BLaER1 (cell line): ENCODE measurements at regions not wholly inside any gene's neighbourhood (a gene's known extent, or its start where the extent isn't known, plus 50 kb on each side); places are given as distances from the start of the nearest gene placed in this dataset.

Source experiments
- H3K27ac ChIP-seq: shearing (Covaris generic); formaldehyde crosslinking; 2 replicates; pipeline ENCODE4 v1.8.1; 2022
- H3K27me3 ChIP-seq: shearing (Covaris generic); formaldehyde crosslinking; 2 replicates; pipeline ENCODE4 v1.8.1; 2022
- H3K36me3 ChIP-seq: shearing (Covaris generic); formaldehyde crosslinking; 2 replicates; pipeline ENCODE4 v1.8.1; 2022
- H3K4me1 ChIP-seq: shearing (Covaris generic); formaldehyde crosslinking; 2 replicates; pipeline ENCODE4 v1.8.1; 2022
- H3K4me2 ChIP-seq: shearing (Covaris generic); formaldehyde crosslinking; 2 replicates; pipeline ENCODE4 v1.8.1; 2022
- H3K4me3 ChIP-seq: shearing (Covaris generic); formaldehyde crosslinking; 2 replicates; pipeline ENCODE4 v1.8.1; 2022
- H3K9ac ChIP-seq: shearing (Covaris generic); formaldehyde crosslinking; 2 replicates; pipeline ENCODE4 v1.8.1; 2022
- H3K9me3 ChIP-seq: shearing (Covaris generic); formaldehyde crosslinking; 2 replicates; pipeline ENCODE4 v1.8.1; 2022
- H4K20me1 ChIP-seq: shearing (Covaris generic); formaldehyde crosslinking; 2 replicates; pipeline ENCODE4 v1.8.1; 2022
- Cebpa-rat ChIP-seq: shearing (Covaris generic); IDR thresholded peaks from 2 replicates; pipeline ENCODE4 v1.8.1; 2022

DNA sequence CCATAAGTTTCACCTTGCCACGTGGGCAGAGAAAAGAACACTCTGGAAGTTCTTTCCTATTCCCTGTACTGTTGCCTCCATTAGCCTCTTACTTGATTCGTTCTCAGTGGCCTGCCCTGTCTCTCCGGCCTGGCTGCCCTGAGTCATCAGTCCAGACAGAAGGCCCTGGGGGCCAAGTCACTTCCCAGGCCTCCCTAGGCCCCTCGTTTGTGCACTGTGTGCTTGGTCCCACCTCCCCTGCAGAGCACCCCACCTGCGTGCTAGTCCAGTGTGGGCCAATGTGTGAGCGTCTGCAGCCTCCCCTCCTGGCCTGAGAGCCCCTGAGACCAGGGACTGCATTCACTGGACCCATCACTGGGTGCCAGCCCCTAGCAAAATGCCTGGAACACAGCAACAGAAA lies 191.2 kb upstream of the RREB1 start:
- Histone ChIP-seq H3K36me3 (no peaks in the 10 kb centered on the region), H3K27ac (no peak overlapping the region), H3K27me3 (no peaks in the 10 kb centered on the region), H4K20me1 (no peaks in the 10 kb centered on the region), H3K9me3 (no peaks in the 10 kb centered on the region), H3K4me3 (no peak overlapping the region), H3K4me2 (no peak overlapping the region), H3K4me1 (peaks cover 32% of the 10 kb centered on the region), H3K9ac (no peak overlapping the region)
- no peak for TF ChIP-seq Cebpa-rat

- Histone ChIP-seq H3K4me2 (no peak overlapping the region), H3K4me3 (no peak overlapping the region), H3K36me3 (no peaks in the 10 kb centered on the region), H3K27me3 (no peaks in the 10 kb centered on the region), H3K27ac (no peak overlapping the region), H3K9ac (no peak overlapping the region), H3K4me1 (peaks cover 22% of the 10 kb centered on the region), H3K9me3 (peaks cover 5% of the 10 kb centered on the region; the same call in 1 of the 2 replicates), H4K20me1 (no peaks in the 10 kb centered on the region)
- no peak for TF ChIP-seq Cebpa-rat
These were observed 189.4 kb upstream of the RREB1 start for GRCh38 chr6:6918216-6918983.

DNA sequence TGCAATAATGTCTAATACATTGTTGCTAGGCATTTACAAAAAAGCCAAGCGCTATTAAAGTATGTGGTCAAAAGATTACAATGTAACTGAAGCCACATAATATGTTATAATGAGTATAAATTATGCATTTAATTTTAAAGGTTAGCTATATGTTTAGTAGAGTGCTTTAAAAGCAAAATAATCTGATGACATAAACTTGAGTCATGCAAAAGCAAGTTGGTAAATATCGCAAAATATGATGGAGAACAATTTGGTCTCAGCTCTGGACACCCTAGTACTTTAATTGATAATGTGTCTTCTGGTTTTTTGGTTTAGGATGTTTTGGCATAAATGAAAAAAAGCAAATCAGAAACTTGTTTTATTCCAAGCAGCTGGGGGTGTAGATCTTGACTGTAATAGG lies 188.6 kb upstream of the RREB1 start:
- Histone ChIP-seq H3K4me2 (no peak overlapping the region), H3K9me3 (peaks cover 5% of the 10 kb centered on the region; the same call in 1 of the 2 replicates), H3K4me1 (peaks cover 18% of the 10 kb centered on the region), H3K27me3 (no peaks in the 10 kb centered on the region), H3K9ac (no peak overlapping the region), H4K20me1 (no peaks in the 10 kb centered on the region), H3K36me3 (no peaks in the 10 kb centered on the region), H3K4me3 (no peak overlapping the region), H3K27ac (no peak overlapping the region)
- TF ChIP-seq Cebpa-rat, result no peak

- H4K20me1 ChIP-seq, result no peaks in the 10 kb centered on the region
- no peak overlapping the region for H3K4me2 ChIP-seq
- no peaks in the 10 kb centered on the region for H3K27me3 ChIP-seq
- TF ChIP-seq Cebpa-rat, result no peak
- peaks cover 18% of the 10 kb centered on the region for H3K4me1 ChIP-seq
- H3K36me3 ChIP-seq, result no peaks in the 10 kb centered on the region
- H3K27ac ChIP-seq, result no peak overlapping the region
- no peak overlapping the region for H3K9ac ChIP-seq
- no peak overlapping the region for H3K4me3 ChIP-seq
- peaks cover 5% of the 10 kb centered on the region; the same call in 1 of the 2 replicates for H3K9me3 ChIP-seq
These were observed 187.4 kb upstream of the RREB1 start for GRCh38 chr6:6920114-6920986.

DNA sequence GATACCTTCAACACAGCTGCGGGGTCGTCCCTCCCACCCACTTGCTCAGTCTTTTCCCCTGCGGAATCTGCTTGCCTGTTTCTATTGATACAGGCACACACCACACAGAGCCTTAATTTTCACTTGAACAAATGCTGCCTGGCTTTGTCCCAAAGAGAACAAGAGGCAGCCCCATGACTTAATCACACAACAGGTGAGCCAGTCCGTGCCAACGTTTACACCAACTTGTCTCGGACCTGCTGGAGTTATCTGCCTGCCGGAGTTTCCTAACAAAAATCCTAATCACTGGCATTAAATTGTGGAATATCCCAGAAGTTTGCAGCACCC lies 186.8 kb upstream of the RREB1 start:
- no peak overlapping the region for H3K4me3 ChIP-seq
- peaks cover 5% of the 10 kb centered on the region; the same call in 1 of the 2 replicates for H3K9me3 ChIP-seq
- H3K4me1 ChIP-seq, result peaks cover 12% of the 10 kb centered on the region
- no peak overlapping the region for H3K27ac ChIP-seq
- H3K4me2 ChIP-seq, result no peak overlapping the region
- H3K36me3 ChIP-seq, result no peaks in the 10 kb centered on the region
- no peak for TF ChIP-seq Cebpa-rat
- H3K27me3 ChIP-seq, result no peaks in the 10 kb centered on the region
- no peak overlapping the region for H3K9ac ChIP-seq
- no peaks in the 10 kb centered on the region for H4K20me1 ChIP-seq

- no peak overlapping the region for H3K27ac ChIP-seq
- H3K36me3 ChIP-seq, result no peaks in the 10 kb centered on the region
- peaks cover 5% of the 10 kb centered on the region; the same call in 1 of the 2 replicates for H3K4me1 ChIP-seq
- H3K4me2 ChIP-seq, result no peak overlapping the region
- H3K9me3 ChIP-seq, result peaks cover 5% of the 10 kb centered on the region; the same call in 1 of the 2 replicates
- no peak overlapping the region for H3K9ac ChIP-seq
- no peaks in the 10 kb centered on the region for H4K20me1 ChIP-seq
- TF ChIP-seq Cebpa-rat, result no peak
- no peaks in the 10 kb centered on the region for H3K27me3 ChIP-seq
- H3K4me3 ChIP-seq, result no peak overlapping the region
These were observed 185.6 kb upstream of the RREB1 start for GRCh38 chr6:6922166-6922565.

GRCh38 chr6:6923605-6924004 lies 184.2 kb upstream of the RREB1 start:
- H3K27ac ChIP-seq, result no peak overlapping the region
- no peak for TF ChIP-seq Cebpa-rat
- H3K27me3 ChIP-seq, result no peaks in the 10 kb centered on the region
- H3K4me1 ChIP-seq, result peaks cover under 1% of the 10 kb centered on the region; the same call in 1 of the 2 replicates
- H3K9ac ChIP-seq, result no peak overlapping the region
- no peak overlapping the region for H3K4me3 ChIP-seq
- peaks cover 5% of the 10 kb centered on the region; the same call in 1 of the 2 replicates for H3K9me3 ChIP-seq
- H4K20me1 ChIP-seq, result no peaks in the 10 kb centered on the region
- no peak overlapping the region for H3K4me2 ChIP-seq
- H3K36me3 ChIP-seq, result no peaks in the 10 kb centered on the region

DNA sequence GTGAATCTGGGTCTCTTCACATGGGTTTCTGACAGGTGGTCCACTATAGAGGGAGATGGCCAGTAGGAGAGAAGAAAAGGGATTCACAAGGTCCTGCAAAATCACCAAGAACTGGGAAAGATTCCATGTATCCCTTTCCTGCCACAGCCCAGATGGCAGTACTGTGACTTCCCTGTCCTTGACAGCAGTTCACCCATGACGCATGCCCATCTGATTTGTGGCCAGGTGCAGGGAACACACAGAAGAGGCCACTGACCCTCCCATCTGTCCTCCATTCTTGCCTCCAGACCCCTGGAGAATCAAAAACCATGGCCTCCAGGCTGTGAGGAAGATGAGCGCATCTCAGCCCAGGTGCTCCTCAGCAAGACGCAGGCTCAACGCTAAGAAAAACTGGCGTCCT lies 183.1 kb upstream of the RREB1 start:
- TF ChIP-seq Cebpa-rat, result no peak
- Histone ChIP-seq H3K4me2 (no peak overlapping the region), H3K36me3 (no peaks in the 10 kb centered on the region), H3K9ac (no peak overlapping the region), H4K20me1 (no peaks in the 10 kb centered on the region), H3K27me3 (no peaks in the 10 kb centered on the region), H3K27ac (no peak overlapping the region), H3K4me3 (no peak overlapping the region), H3K4me1 (no peaks in the 10 kb centered on the region), H3K9me3 (peaks cover 5% of the 10 kb centered on the region; the same call in 1 of the 2 replicates)

DNA sequence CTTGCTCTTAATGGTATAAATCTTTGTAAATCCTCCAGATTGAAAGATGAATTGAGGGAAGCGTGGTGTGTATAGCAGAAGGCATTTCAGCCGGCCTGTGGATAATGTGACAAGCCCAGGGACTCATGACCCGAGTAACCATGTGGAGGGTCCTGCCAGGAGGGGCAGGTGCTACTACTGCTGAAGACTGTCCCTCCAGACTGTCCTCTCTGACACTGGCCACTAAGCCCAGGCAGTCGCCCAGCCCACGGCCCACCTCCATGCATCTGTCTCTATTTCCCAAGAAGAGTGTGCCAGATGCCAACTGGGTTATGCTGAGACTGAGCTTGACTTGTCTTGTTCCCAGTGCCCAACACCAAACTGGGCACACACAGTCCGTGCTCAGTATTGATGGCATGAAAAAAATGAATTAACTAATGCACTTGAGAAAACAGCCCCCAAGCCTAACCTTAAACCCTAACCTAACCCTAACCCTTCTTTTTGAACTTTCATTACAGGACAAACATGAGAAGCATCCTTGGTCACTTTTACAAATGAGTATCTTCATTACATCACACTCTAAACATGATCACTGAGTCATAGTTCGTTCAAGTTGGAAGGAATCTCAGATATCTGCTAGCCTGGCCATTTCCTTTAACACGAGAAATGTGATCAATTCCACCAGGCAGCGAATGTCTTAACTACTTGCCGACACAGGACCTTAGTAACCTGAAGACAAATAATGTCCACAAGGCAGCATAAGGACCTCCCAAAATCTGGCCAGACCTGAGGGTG lies 182.2 kb upstream of the RREB1 start:
- Histone ChIP-seq H3K27me3 (no peaks in the 10 kb centered on the region), H3K4me2 (no peak overlapping the region), H3K27ac (no peak overlapping the region), H3K4me3 (no peak overlapping the region), H3K9me3 (peaks cover 5% of the 10 kb centered on the region; the same call in 1 of the 2 replicates), H3K36me3 (no peaks in the 10 kb centered on the region), H3K9ac (no peak overlapping the region), H4K20me1 (no peaks in the 10 kb centered on the region), H3K4me1 (no peaks in the 10 kb centered on the region)
- TF ChIP-seq Cebpa-rat, result no peak
